ENCODE measurements at regions not wholly inside any gene's neighbourhood (a gene's known extent, or its start where the extent isn't known, plus 50 kb on each side); places are given as distances from the start of the nearest gene placed in this dataset.

- TF ChIP-seq CTCF (IDR thresholded peaks at IDR 0.05) (no peak), POLR2A (IDR thresholded peaks at IDR 0.05) (no peak)
Measured at GRCh38 chr3:15927969-15928368, 130.2 kb upstream of the ANKRD28 start.

Data from uterus (tissue), 2 donors.